ENCODE measurements at regions not wholly inside any gene's neighbourhood (a gene's known extent, or its start where the extent isn't known, plus 50 kb on each side); places are given as distances from the start of the nearest gene placed in this dataset.

- no peak for TF ChIP-seq EGR1 (IDR thresholded peaks at IDR 0.05)
- TF ChIP-seq YY1 (IDR thresholded peaks at IDR 0.05; ENCODE audit: low read depth), result no peak
- TF ChIP-seq CEBPB (IDR thresholded peaks at IDR 0.05), result no peak
Observed at GRCh38 chr6:15779726-15780125, 116.9 kb upstream of the DTNBP1 start.
